LNCaP clone FGC (cell line): ENCODE measurements at regions not wholly inside any gene's neighbourhood (a gene's known extent, or its start where the extent isn't known, plus 50 kb on each side); places are given as distances from the start of the nearest gene placed in this dataset.

ENCODE experiments used
- DNase-seq: peaks from one replicate; pipeline ENCODE4 v3.0.0-alpha.2; 2011; ENCODE audit warnings: low read depth
- H3K4me3 ChIP-seq: 2 replicates; pipeline ENCODE4 v1.5.1; 2011; ENCODE audit warnings: mild to moderate bottlenecking, low read depth, low read length, control low read depth
- TF ChIP-seq, protein P1 (sequence below): IDR thresholded peaks from 2 replicates; pipeline ENCODE4 v1.5.1; 2012; ENCODE audit warnings: mild to moderate bottlenecking; ENCODE audit not compliant: control insufficient read depth, insufficient read depth; ENCODE audit errors: extremely low read depth

DNA sequence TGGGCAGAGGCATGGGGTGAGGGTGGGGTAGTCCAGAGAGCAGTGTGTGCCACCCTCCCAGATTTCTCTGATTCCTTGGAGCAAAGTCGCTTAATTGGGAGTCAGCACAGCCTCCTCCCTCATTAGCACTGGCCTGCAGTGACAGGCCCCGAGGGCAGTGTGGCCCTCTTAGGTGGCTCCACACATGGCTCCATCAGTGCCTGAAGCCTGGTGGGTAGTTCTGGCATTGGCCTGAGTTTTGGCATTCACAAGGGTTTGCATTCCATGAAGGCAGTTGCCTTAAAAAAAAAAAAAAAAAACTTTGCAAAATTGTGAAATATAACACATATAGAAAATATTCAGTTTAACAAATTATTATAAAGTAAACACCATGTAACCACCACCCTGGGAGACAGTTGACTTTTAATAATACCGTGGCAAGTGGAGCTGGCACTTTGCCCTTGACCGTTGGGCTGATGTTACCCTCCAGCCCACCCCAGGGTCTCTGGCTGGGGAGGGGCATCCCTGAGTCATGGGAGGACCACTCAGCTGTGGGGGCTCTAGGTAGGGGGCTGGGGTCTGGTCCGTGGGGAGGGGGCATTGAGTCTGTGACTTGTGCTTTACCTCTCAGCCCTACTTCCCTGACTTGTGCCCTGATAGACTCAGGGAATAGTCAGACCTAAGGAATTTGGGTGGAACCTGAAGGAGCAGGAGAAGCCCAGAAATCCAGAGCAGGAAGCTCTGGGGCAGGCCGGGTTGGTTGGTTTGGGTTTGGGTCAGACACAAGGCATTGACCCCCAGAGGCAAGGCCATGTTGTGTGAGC is 51.3 kb upstream of the PITX1 start:
- TF ChIP-seq, protein P1, sequence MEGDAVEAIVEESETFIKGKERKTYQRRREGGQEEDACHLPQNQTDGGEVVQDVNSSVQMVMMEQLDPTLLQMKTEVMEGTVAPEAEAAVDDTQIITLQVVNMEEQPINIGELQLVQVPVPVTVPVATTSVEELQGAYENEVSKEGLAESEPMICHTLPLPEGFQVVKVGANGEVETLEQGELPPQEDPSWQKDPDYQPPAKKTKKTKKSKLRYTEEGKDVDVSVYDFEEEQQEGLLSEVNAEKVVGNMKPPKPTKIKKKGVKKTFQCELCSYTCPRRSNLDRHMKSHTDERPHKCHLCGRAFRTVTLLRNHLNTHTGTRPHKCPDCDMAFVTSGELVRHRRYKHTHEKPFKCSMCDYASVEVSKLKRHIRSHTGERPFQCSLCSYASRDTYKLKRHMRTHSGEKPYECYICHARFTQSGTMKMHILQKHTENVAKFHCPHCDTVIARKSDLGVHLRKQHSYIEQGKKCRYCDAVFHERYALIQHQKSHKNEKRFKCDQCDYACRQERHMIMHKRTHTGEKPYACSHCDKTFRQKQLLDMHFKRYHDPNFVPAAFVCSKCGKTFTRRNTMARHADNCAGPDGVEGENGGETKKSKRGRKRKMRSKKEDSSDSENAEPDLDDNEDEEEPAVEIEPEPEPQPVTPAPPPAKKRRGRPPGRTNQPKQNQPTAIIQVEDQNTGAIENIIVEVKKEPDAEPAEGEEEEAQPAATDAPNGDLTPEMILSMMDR, result no peak
- no peak for DNase-seq

More for the DNA sequence above, 51.3 kb upstream of the PITX1 start:
- no peak overlapping the region for H3K4me3 ChIP-seq
